Activated naive CD4-positive, alpha-beta T cell treated with anti-CD3 and anti-CD28 coated beads, Interleukin-2, amount 50 U/mL, for 72 hours (primary cell): ENCODE measurements at regions not wholly inside any gene's neighbourhood (a gene's known extent, or its start where the extent isn't known, plus 50 kb on each side); places are given as distances from the start of the nearest gene placed in this dataset.
"Not testable (repeated sequence)": the region's sequence is repeated elsewhere in the genome, so short reads cannot be mapped to it uniquely, and the experiment has no call there.

Experiments
- ATAC-seq, 2 donors: fragments of 150-1000 bp; cut with Tn5 transposase; 2 replicates each; pipeline ENCODE4 v1.10.0; 2021; ENCODE audit warnings: mild to moderate bottlenecking in 2 of 2, moderate library complexity in 2 of 2
- DNase-seq, 2 donors: peaks; one replicate each; pipeline ENCODE4 v3.0.0; 2021 to 2022; ENCODE audit warnings: low spot score in 2 of 2
- H3K27ac Mint-ChIP-seq, 2 donors: one replicate each; pipeline ENCODE4 v1.8.0; 2022; ENCODE audit warnings: mild to moderate bottlenecking in 2 of 2, mixed read lengths in 2 of 2
- H3K36me3 Mint-ChIP-seq, 2 donors: one replicate each; pipeline ENCODE4 v1.8.0; 2022; ENCODE audit warnings: mixed read lengths in 2 of 2
- H3K9me3 Mint-ChIP-seq, 2 donors: one replicate each; pipeline ENCODE4 v1.8.0; 2022; ENCODE audit warnings: mixed read lengths in 2 of 2

GRCh38 chrX:1084689-1085088 lies 127.8 kb downstream of the CRLF2 start:
- Mint-ChIP-seq H3K27ac (no peak overlapping the region), H3K9me3 (peaks cover 27 to 29% of the 10 kb centered on the region in 2 donors), H3K36me3 (peaks cover 4 to 22% of the 10 kb centered on the region in 2 donors)
- ATAC-seq (no peak), DNase-seq (no peak)

- no peak for DNase-seq
Observed at GRCh38 chrX:1076871-1077651, 135.4 kb downstream of the CRLF2 start.

DNA sequence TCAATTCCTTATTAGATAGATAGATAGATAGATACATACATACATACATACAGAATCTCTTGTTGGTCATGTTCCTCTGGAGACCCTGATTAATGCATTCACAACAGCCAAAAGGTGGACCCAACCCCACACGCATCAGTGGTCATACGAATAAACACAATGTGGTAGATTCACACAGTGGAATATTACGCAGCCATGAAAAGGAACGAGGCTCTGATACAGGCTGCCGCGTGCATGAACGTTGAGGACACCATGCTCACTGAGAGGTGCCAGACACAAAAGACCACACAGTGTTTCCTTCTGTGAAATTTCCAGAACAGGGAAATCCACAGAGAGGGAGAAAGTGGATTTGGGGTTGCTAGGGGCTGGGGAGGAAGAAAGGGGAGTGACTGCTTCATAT lies 136.7 kb downstream of the CRLF2 start:
- no peak for ATAC-seq
- Mint-ChIP-seq H3K27ac (no peak overlapping the region), H3K9me3 (peaks cover 0 to 11% of the 10 kb centered on the region in 2 donors), H3K36me3 (peaks cover 9 to 12% of the 10 kb centered on the region in 2 donors)
- DNase-seq: no peak

More at GRCh38 chrX:1076871-1077651, 135.4 kb downstream of the CRLF2 start:
- Mint-ChIP-seq H3K27ac (no peak overlapping the region), H3K9me3 (peaks cover 0 to 11% of the 10 kb centered on the region in 2 donors), H3K36me3 (peaks cover 9 to 12% of the 10 kb centered on the region in 2 donors)
- peak in 1 of 2 donors; percentile 26 for ATAC-seq

GRCh38 chrX:1075156-1075555 lies 137.3 kb downstream of the CRLF2 start:
- Mint-ChIP-seq H3K9me3 (peaks cover 0 to 11% of the 10 kb centered on the region in 2 donors), H3K36me3 (peaks cover 9 to 12% of the 10 kb centered on the region in 2 donors), H3K27ac (peak overlapping the region in 1 of 2 donors; percentile 25)
- no peak for ATAC-seq
- DNase-seq: no peak

DNA sequence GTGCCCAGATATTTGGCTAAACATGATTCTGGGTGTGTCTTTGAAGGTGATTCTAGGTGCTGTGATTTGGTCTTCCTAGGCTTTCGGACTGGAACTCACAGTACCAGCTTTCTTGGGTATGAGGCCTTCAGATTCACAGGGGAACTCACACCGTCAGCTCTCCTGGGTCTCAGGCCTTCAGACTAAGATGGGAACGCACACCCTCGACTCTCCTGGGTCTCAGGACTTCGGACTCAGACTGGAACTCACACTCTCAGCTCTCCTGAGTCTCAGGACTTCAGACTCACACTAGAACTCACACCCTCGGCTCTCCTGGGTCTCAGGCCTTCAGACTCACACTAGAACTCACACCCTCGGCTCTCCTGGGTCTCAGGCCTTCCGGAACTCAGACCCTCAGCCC lies 137.7 kb downstream of the CRLF2 start:
- Mint-ChIP-seq H3K9me3 (peaks cover 0 to 11% of the 10 kb centered on the region in 2 donors), H3K36me3 (peaks cover 9 to 12% of the 10 kb centered on the region in 2 donors), H3K27ac (peak overlapping the region; percentile 37 to 95)
- peak; percentile 40 to 63 for ATAC-seq
- DNase-seq: no peak

DNA sequence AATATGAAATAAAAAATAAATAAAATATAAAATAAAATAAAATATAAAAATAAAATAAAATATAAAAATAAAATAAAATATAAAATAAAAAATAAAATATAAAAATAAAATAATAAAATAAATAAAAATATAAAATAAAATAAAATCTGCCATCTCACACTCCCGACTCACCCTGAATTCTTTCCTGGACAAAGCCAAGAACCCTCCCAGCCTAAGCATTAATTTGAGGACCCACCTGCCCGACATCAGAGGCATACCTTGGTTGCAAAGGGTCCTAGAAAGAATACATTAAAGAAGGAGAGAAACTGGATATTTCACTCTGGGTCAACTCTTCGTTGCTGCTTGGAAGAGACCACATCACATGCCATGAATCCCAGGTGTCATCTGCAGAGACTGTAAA lies 138.3 kb downstream of the CRLF2 start:
- peak overlapping the region; percentile 37 to 95 for H3K27ac Mint-ChIP-seq
- DNase-seq (no peak), ATAC-seq (peak; percentile 19 to 37)
- H3K36me3 Mint-ChIP-seq: peaks cover 9 to 12% of the 10 kb centered on the region in 2 donors
- H3K9me3 Mint-ChIP-seq: peaks cover 0 to 11% of the 10 kb centered on the region in 2 donors

DNA sequence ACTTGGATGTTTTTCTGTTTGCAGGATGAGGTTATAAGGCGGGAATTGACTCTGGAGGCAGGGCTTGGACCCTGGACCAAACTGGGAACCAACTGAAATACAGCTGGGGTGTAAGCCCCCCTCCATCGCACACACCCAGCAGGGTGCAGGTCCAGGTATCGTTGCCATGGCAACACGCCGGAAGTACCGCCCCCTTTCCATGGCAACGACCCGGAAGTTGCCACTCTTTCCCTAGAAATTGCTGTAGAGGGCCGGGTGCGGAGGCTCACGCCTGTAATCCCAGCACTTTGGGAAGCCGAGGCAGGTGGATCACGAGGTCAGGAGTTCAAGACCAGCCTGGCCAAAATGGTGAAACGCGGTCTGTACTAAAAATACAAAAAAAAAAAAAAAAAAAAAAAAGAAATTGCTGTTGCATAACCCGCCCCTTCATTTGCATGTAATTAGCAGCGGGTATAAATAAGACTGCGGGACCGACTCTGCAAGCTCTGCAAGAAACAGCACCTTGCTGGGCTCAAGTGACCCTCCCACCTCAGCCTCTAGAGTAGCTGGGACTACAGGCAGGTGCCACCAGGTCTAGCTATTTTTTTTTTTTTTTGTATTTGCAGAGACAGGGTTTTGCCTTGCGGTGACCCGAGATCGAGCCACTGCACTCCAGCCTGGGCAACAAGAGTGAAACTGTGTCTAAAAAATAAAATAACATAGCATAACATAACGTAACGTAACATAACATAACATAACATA lies 139.6 kb downstream of the CRLF2 start:
- DNase-seq (no peak), ATAC-seq (peak; percentile 61 to 64)
- Mint-ChIP-seq H3K36me3 (peaks cover 9 to 12% of the 10 kb centered on the region in 2 donors), H3K27ac (peak overlapping the region in 1 of 2 donors; percentile 93), H3K9me3 (peaks cover 0 to 11% of the 10 kb centered on the region in 2 donors)

DNA sequence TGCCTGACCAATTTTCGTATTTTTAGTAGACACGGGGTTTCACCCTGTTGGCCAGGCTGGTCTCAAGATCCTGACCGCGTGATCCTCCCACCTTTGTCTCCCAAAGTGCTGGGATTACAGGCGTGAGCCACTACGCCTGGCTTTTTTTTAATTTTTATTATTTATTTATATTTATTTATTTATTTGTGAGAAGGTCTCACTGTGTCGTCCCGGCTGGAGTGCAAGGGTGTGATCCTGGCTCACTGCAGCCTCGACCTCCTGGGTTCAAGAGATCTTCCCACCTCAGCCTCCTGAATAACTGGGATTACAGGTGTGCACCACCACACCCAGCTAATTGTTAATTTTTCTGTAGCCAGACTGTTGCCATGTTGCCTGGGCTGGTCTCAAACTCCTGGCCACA lies 141.1 kb downstream of the CRLF2 start:
- Mint-ChIP-seq H3K27ac (no peak overlapping the region), H3K36me3 (peaks cover 9 to 12% of the 10 kb centered on the region in 2 donors), H3K9me3 (peaks cover 0 to 11% of the 10 kb centered on the region in 2 donors)
- no peak for DNase-seq
- no peak for ATAC-seq

GRCh38 chrX:1062351-1062750 lies 150.1 kb downstream of the CRLF2 start:
- H3K36me3 Mint-ChIP-seq: peaks cover 7 to 16% of the 10 kb centered on the region in 2 donors
- H3K9me3 Mint-ChIP-seq: peaks cover 18 to 28% of the 10 kb centered on the region in 2 donors
- no peak overlapping the region for H3K27ac Mint-ChIP-seq
- DNase-seq (no peak), ATAC-seq (no peak)

- peaks cover 7 to 16% of the 10 kb centered on the region in 2 donors for H3K36me3 Mint-ChIP-seq
- DNase-seq: no peak
- no peak for ATAC-seq
- H3K27ac Mint-ChIP-seq: no peak overlapping the region
- peaks cover 18 to 28% of the 10 kb centered on the region in 2 donors for H3K9me3 Mint-ChIP-seq
Observed at GRCh38 chrX:1060562-1060960, 151.9 kb downstream of the CRLF2 start.

DNA sequence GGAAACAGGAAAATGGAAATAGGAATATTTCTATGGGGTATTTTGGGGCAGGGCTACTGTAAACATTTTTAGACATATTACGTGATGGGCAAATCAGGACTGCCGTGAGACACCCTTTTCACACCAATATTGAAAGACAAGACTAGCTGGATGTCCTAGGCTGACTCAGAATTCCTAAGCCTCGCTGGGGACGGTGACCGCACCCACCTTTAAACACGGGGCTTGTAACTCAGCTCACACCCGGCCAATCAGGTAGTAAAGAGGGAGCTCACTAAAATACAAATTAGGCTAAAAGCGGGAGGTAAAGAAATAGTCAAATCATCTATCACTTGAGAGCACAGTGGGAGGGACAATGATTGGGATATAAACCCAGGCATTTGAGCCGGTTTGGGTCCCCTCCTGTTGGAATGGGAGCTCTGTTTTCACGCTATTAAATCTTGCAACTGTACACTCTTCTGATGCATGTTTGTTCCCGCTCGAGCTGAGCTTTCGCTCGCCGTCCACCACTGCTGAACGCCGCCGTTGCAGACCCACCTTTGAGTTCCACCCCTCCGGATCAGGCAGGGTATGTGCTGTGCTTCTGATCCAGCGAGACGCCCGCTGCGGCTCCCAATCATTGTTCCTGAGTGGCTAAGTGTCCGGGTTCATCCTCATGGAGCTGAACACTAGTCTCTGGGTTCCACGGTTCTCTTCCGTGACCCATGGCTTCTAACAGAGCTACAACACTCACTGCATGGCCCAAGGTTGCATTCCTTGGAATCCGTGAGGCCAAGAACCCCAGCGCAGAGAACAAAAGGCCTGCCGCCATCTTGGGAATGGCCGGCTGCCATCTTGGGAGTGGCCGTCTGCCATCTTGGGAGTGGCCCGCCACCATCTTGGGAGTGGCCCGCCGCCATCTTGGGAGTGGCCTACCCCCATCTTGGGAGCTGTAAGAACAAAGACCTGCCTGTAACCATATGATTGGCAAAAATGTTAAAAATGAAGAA lies 152.6 kb downstream of the CRLF2 start:
- Mint-ChIP-seq H3K36me3 (peaks cover 7 to 16% of the 10 kb centered on the region in 2 donors), H3K27ac (no peak overlapping the region), H3K9me3 (peaks cover 19 to 28% of the 10 kb centered on the region in 2 donors)
- DNase-seq (no peak), ATAC-seq (no peak)

DNA sequence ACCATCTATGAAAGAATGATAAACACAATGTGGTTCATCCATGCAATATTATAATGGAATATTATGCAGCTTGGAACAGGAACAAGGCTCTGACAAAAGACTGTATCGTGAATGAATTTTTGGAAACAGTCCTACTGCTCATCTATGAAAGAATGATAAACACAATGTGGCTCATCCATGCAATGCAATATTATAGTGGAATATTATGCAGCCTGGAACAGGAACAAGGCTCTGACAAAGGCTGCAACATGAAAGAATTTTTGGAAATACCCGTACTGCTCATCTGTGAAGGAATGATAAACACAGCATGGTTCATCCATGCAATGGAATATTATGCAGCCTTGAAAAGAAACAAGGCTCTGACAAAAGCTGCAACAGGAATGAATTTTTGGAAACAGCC lies 158.8 kb downstream of the CRLF2 start:
- Mint-ChIP-seq H3K9me3 (peaks cover 15 to 21% of the 10 kb centered on the region in 2 donors), H3K36me3 (peaks cover 15 to 25% of the 10 kb centered on the region in 2 donors)
- not testable (repeated sequence) for DNase-seq, ATAC-seq, H3K27ac Mint-ChIP-seq

DNA sequence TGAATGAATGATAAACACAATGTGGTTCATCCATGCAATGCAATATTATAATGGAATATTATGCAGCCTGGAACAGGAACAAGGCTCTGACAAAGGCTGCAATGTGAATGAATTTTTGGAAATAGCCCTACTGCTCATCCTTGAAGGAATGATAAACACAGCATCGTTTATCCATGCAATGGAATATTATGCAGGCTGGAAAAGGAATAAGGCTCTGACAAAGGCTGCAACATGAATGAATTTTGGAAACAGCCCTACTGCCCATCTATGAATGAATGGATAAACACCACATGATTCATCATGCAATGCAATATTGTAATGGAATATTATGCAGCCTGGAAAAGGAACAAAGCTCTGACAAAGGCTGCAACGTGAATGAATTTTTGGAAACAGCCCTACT lies 159.4 kb downstream of the CRLF2 start:
- ATAC-seq: no peak
- no peak for DNase-seq
- H3K27ac Mint-ChIP-seq: no peak overlapping the region
- H3K9me3 Mint-ChIP-seq: peaks cover 15 to 21% of the 10 kb centered on the region in 2 donors
- H3K36me3 Mint-ChIP-seq: peaks cover 15 to 25% of the 10 kb centered on the region in 2 donors

- Mint-ChIP-seq H3K9me3 (peaks cover 21% of the 10 kb centered on the region in 2 donors), H3K27ac (no peak overlapping the region), H3K36me3 (peaks cover 15 to 25% of the 10 kb centered on the region in 2 donors)
- DNase-seq (no peak), ATAC-seq (no peak)
Observed at GRCh38 chrX:1052021-1052420, 160.4 kb downstream of the CRLF2 start.

DNA sequence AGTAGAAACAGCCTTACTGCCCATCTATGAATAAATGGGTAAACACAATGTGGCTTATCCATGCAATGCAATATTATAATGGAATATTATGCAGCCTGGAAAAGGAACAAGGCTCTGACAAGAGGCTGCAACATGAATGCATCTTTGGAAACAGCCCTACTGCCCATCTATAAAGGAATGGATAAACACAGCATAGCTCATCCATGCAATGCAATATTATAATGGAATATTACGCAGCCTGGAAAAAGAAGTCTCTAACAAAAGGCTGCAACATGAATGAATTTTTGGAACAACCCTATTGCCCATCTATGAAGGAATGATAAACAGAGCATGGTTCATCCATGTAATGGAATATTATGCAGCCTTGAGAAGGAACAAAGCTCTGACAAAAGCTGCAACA lies 161.0 kb downstream of the CRLF2 start:
- ATAC-seq (no peak), DNase-seq (no peak)
- H3K9me3 Mint-ChIP-seq: peaks cover 21 to 24% of the 10 kb centered on the region in 2 donors
- no peak overlapping the region for H3K27ac Mint-ChIP-seq
- H3K36me3 Mint-ChIP-seq: peaks cover 15 to 25% of the 10 kb centered on the region in 2 donors

DNA sequence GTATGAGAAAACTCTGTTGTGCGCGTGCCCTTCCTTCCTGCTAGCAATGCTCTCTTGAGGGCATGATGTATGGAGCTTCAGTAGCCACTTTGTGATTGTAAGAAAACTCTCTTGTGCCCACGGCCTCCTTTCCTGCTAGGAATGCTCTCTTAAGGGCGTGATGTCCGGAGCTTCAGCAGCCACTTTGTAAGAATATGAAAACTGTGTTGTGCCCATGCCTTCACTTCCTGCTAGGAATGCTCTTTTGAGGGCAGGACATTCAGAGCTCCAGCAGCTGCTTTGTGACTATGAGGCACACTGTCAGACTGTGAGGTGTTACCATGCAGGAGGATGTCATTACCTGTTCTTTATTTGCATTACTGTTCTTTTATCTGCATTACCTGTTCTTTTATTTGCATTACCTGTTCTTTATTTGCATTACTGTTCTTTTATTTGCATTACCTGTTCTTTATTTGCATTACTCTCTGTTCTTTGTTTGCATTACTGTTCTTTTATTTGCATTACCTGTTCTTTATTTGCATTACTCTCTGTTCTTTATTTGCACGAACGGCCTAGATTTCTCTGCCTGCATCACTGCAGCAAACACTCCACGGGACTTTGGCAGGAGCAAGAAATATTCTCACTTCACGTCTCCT lies 166.7 kb downstream of the CRLF2 start:
- Mint-ChIP-seq H3K27ac (no peak overlapping the region), H3K36me3 (peaks cover 8 to 13% of the 10 kb centered on the region in 2 donors), H3K9me3 (peaks cover 9 to 20% of the 10 kb centered on the region in 2 donors)
- DNase-seq (no peak), ATAC-seq (no peak)
